ENCODE measurements at regions not wholly inside any gene's neighbourhood (a gene's known extent, or its start where the extent isn't known, plus 50 kb on each side); places are given as distances from the start of the nearest gene placed in this dataset.

DNA sequence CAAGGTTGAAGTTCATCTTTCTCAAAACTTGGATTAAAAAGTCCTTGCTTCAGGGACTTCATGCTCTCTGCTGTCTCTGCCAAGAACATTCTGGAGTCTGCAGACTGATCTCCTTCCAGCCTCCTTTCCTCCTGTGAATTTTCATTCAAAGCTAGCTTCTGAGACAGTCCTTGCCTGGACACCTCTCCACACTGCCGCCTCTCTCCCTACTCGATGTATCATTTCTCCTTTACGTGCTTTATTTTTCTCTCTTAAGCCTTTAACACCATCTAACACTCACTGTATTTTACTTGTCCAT lies 238.8 kb downstream of the COL4A1 start:
- Histone ChIP-seq H3K9me1 (ENCODE audit: control insufficient read depth, insufficient read depth, low read length) (no peaks in the 10 kb centered on the region), H2AFZ (ENCODE audit: low read depth, low read length) (no peak overlapping the region), H3K36me3 (ENCODE audit: control insufficient read depth, insufficient read depth, low read length) (no peaks in the 10 kb centered on the region), H3K27ac (ENCODE audit: extremely low read depth, low read depth, low read length) (no peak overlapping the region), H3K79me2 (ENCODE audit: control insufficient read depth, insufficient read depth, low read length) (no peaks in the 10 kb centered on the region), H3K4me1 (replicated peaks in 1 of 2; ENCODE audit: control insufficient read depth in 2 of 2, insufficient read depth in 2 of 2, low read length in 2 of 2) (no peaks in the 10 kb centered on the region), H4K20me1 (replicated peaks; ENCODE audit: control insufficient read depth, insufficient read depth, low read length) (no peaks in the 10 kb centered on the region), H3K4me2 (ENCODE audit: insufficient read depth, low read length) (no peak overlapping the region), H3K9me3 (replicated peaks; ENCODE audit: control insufficient read depth, insufficient read depth, low read depth, low read length) (no peaks in the 10 kb centered on the region), H3K9ac (ENCODE audit: insufficient read depth in 1 of 2, low read depth in 2 of 2, low read length in 2 of 2) (no peak overlapping the region), H3K27me3 (ENCODE audit: control insufficient read depth in 2 of 2, insufficient read depth in 2 of 2, low read length in 2 of 2) (peaks cover 0 to 8% of the 10 kb centered on the region in 2 experiments; a peak in 2 of 5 replicates), H3K4me3 (no peak overlapping the region)
- no peak for FAIRE-seq
- WGBS (ENCODE audit: insufficient coverage, low coverage, missing lambda C conversion rate): 0% methylated on average over 2 of the region's 3 CpGs
- POLR2A ChIA-PET: no interaction called here
- CTCF ChIA-PET (ENCODE audit: low intra/inter-chr PET ratio): no interaction called here
- DNase-seq (ENCODE audit: extremely low read depth in 1 of 4, low spot score in 3 of 4): no peak
- BruUV-seq (replicated peaks): no TSS peak
- in situ Hi-C loops (cut with MboI) (no loop called here), intact Hi-C loops (cut with micrococcal nuclease) (no loop called here)
- ATAC-seq: no peak
- TF ChIP-seq ADNP (tag; IDR thresholded peaks at IDR 0.05): no peak
- TF ChIP-seq GATAD2A (IDR thresholded peaks at IDR 0.05): no peak
- TF ChIP-seq ZNF583 (CRISPR knock-in tag; IDR thresholded peaks at IDR 0.05): no peak
- no peak for TF ChIP-seq KAT8 (IDR thresholded peaks at IDR 0.05; ENCODE audit: low read depth)
- no peak for TF ChIP-seq DDX20 (tag; IDR thresholded peaks at IDR 0.05; ENCODE audit: low read depth)
- TF ChIP-seq, protein P1, sequence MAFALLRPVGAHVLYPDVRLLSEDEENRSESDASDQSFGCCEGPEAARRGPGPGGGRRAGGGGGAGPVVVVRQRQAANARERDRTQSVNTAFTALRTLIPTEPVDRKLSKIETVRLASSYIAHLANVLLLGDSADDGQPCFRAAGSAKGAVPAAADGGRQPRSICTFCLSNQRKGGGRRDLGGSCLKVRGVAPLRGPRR (CRISPR knock-in tag; IDR thresholded peaks at IDR 0.05): no peak
- TF ChIP-seq HIVEP1 (CRISPR knock-in tag; IDR thresholded peaks at IDR 0.05): no peak
- no peak for TF ChIP-seq SMARCA5 (IDR thresholded peaks at IDR 0.05)
- TF ChIP-seq, protein P2, sequence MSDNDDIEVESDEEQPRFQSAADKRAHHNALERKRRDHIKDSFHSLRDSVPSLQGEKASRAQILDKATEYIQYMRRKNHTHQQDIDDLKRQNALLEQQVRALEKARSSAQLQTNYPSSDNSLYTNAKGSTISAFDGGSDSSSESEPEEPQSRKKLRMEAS (CRISPR knock-in tag; IDR thresholded peaks at IDR 0.05): no peak
